ENCODE measurements at regions not wholly inside any gene's neighbourhood (a gene's known extent, or its start where the extent isn't known, plus 50 kb on each side); places are given as distances from the start of the nearest gene placed in this dataset.

DNA sequence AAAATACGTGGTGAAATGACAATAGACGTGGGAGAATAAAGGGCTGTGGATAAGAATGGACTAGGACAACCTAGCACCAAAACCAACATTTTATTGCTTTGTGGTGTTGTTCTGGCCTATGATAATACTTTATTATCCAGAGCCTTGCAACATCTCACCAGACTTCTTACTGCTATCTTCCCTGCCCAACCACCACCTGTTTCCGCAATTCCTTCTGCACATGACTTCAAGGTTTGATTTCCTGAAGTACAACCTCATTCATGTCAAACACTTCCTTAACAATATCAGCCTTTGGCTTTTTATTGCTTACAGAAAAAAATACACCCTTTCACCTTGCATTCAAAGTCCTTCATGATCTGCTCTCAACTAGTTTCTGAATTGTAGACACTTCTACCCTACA lies 84.8 kb downstream of the RTL3 start:
- TF ChIP-seq POLR2A (IDR thresholded peaks at IDR 0.05; ENCODE audit: low read depth, low read length) (no peak), POLR2AphosphoS5 (IDR thresholded peaks at IDR 0.05; ENCODE audit: low read depth, low read length) (no peak)
